Renal cortex interstitium (tissue), 11 donors: ENCODE measurements at regions not wholly inside any gene's neighbourhood (a gene's known extent, or its start where the extent isn't known, plus 50 kb on each side); places are given as distances from the start of the nearest gene placed in this dataset.

ENCODE experiments used
- DNase-seq, 11 donors: peaks; one replicate each; pipeline ENCODE4 v3.0.0-alpha.2; 2013; ENCODE audit warnings: low read depth in 9 of 11, low spot score in 4 of 11; ENCODE audit errors: extremely low read depth in 1 of 11

DNA sequence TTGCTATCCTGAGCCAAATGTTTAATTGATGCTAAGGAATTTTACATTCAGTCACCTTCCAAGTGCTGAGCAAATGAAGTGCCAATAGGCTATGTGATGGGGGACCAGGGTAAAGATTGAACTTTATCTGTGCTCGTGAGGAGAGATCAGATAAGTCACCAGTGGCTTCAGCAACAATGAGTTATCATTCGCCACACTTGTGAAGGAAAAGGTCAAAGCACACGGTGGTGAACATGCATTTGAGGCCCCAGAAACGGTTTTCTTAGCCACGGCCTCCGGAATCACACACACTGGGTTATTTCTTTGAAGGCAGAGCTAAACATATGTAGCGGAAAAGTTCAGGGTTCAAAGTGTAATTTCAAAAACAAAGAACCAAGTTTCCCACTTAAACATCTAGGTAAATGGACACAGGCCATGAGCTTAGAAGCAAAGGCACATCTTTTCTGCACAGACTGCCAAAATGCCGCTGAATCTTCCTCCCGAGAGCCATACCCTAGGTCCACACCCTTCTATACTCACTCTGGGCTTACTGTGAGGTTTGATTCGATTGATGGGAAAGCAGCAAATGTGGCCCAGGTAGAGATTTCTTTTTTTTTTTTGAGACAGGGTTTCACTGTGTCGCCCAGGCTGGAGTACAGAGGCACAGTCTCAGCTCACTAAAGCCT, 268.5 kb downstream of the SHQ1 start:
- DNase-seq = no peak

DNA sequence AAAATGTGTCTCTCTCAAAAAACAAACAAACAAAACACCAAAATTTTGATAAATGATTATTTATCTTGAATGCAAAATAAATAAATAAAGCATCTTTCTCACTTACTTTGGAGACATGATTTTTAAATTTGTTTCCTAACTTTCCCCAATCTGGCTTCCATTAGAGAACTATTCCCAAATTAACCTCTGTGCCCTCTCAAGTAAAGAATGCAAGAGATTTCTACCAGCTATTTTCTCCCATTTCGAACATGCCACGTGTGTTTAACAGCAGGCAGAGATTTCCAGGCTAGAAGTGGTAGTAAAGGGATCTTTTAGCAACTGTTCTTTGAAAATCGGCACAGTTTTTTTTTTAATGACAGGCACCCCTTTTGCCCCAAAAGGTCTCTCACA, 269.1 kb downstream of the SHQ1 start:
- DNase-seq = no peak

DNA sequence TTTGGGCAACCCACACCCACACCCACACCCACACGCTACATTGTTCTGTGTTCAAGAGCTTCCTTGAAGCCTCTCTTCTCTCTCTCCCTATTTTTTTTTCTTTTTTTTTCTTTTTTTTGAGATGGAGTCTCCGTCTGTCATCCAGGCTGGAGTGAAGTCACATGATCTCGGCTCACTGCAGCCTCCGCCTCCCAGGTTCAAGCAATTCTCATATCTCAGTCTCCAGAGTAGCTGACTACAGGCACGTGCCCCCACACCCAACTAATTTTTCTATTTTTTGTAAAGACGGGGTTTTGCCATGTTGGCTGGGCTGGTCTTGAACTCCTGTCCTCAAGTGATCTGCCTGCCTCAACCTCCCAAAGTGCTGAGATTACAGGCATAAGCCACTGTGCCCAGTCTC, 271.1 kb downstream of the SHQ1 start:
- no peak for DNase-seq

DNA sequence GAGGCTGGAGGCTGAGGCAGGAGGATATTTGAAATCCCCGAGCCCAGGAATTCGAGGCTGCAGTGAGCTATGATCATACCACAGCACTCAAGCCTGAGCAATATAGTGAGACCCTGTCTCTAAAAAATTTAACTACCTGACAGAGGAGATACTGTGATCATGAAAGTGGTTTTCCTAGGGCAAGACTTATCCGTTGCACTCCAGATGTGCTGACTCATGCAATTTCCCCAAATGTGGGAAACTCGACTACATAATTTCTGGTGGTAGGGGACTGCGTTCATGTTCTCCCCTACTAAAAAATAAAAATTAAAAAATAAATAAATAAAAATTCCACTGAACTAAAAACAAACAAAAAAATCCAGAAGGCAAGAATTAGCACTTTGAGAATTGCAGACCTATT, 271.7 kb downstream of the SHQ1 start:
- DNase-seq = no peak

DNA sequence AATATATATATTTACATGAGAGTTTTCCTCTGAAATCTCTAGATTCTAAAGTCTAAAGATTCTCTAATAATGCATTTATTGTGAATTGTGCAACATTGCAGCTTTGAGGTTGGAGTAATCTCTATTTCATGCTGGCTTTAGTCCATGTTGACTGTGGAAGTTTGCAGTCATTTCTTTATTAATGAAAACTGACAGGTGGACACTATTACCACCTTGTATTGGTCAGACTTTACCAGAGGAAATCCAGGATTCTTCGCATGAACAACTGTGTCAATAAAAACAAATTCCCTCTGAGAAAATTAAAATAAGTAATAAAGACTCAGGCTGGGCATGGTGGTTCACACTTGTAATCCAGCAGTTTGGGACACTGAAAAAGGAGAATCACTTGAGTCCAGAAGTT, 274.1 kb downstream of the SHQ1 start:
- no peak for DNase-seq

DNA sequence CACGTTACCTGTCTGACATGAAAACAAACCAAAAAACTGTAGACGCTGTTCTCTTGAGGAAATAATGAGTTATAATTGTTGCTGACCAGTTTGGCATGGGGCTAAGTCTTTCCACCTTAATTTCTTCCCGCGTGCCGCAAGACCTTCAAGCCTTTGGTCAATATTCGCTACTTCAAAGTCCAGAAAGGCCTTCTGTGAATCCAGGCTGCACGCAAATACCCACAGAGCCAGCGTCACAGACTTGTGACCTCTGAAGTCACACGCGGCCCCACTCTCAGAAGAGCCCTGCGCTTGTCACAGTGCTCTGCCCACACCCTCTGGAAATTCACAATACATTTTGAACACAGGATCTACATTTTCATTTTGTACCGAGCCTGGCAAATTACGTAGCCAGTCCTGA, 275.2 kb downstream of the SHQ1 start:
- DNase-seq = no peak

DNA sequence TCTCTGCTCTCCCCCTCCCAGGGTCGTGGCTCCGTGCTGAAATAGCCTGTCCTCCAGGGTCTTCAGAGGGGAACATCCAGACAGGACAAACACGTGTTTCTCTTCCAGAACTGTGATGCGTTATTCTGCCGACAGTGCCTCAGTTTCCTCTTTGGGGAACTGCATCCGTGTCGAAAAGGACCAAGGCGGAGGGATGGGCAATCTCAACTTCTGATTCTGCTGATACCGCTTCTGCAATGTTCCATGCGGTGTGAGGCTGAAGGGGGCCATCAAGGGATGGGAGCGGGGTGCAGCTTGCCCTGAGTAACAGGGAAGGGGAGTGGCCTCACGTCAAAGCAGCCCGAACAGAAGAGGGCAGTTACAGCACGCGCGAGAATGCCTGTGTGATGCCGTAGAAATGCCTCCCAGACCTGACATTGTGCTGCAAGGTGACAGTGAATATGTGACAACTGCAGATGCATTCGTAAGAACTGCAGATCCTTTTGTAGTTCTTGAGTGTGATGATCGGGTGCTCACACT, 275.7 kb downstream of the SHQ1 start:
- DNase-seq = no peak

DNA sequence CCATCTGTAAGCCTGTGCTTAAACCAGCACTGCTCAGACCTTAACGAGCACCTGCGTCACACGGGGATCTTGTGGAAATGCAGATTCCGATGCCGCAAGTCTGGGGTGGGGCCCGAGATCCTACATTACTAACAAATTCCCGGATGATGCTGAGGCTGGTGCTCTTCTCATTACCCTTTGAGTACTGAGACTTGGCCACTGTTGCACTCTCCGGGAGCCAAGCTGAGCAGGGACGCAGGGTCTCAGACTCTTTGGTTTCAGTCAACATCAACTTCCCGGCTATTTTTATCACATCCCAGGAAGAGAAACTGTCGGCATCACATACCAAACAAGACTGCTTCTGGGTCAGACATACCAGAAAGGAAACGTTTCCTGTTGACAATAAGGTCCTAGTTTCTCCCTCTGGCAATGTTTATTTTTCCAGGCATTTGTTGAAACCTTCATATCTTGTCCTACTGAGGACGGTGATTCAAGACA, 276.6 kb downstream of the SHQ1 start:
- no peak for DNase-seq

DNA sequence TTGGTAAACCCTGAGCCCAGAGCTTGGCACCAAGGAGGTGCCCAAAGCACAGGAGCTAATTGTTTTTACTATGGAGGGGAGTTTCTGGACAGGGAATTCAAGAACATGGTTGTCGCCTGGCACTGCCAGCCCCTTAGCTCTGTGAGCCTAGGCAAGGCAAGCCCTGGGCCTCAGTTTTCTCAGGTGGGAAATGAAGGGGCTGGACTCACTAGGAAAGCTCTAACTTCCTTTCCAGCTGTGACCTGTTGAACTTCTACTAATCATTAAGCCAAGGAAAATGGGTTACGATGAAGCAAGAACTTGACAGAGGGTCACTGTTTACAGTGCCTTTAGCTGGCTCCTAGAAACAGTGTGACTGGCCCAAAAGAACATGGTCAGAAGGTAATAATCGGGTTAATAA, 277.2 kb downstream of the SHQ1 start:
- no peak for DNase-seq

DNA sequence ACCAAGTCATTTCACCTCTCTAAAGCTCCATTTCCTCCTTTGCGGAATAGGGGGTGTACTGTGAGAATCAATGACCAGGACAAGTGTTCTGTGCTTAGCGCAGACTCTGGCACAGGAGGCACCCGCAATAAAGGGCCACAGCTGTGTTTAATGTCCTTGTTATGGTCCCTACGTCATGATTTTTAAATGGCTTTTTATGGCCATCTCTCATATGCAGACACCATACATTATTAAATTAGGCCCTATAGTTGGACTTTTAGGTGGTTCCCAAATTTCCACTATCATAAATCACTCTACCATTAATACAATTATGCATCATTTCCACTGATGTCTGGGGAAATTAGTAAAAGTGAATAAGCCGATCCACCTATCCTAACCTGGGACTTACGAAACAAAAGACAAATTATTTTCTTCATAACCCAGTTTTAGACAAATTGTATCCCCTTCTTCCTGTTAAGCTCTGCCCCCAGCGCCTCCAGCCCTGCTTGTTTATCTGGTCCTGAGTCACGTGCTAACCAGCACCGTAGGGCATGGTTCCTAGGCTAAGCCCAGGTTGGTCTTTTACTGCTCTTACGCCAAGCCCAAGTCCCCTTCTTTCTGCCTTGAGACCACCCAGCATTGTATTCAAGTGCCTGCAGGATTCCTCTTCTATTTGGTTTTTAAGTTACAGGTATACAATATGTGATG, 278.3 kb downstream of the SHQ1 start:
- no peak for DNase-seq

DNA sequence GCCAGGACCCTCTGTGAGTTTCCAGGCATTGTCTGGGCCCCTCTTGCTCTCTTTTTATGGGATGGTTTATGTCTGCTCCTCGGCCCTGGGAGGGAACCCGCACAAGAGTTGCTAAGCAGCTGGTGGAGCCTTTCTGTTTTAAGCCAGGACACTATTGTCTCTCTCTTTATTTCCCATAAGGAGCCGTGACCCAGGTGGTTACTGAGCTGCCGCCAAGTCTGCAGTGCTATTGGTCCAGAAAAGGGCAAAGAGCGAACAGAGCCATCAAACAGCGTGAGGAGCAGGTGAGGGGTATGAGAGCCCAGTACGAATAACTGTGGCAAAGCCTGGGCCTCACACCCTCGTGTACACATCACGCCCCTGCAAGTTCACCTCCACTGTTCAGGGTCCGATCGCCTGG, 280.2 kb downstream of the SHQ1 start:
- DNase-seq = no peak

DNA sequence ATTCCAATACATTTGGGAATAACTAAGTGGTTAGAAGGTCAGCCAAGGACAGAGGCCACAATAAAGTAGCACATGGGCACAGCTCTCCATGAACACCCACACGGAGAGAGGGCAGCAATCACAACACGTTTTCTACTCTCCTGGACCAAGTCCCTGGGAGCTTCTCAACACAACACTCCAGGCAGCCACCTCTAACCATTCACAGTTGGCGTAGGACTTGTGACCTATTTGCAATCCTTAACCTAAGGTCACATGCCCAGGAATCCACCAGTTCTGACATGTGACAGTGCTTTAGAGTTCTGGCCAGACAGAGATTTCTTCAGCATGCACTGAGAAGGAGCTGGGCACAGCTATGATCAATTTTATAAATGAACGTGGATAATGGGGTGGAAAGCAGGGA, 280.8 kb downstream of the SHQ1 start:
- no peak for DNase-seq

DNA sequence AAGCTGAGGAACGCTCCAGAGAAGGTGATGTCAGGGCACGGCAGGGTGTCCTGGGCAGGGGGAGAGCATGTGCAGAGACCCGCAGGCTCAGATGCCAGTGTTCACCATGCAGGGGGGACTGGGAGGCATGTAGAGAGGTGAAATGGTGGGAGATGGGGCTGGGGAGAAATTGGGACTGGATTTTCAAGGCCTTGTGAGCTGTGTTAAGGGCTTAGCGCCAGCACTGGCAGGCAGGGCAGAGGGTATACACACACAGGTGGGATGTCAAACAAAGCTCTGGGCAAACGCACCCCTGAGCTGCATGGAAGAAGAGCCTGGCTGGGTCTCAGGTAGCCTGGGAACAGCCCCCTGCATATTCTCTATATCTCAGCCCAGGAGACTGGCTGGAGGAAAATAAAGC, 282.7 kb downstream of the SHQ1 start:
- DNase-seq = no peak

DNA sequence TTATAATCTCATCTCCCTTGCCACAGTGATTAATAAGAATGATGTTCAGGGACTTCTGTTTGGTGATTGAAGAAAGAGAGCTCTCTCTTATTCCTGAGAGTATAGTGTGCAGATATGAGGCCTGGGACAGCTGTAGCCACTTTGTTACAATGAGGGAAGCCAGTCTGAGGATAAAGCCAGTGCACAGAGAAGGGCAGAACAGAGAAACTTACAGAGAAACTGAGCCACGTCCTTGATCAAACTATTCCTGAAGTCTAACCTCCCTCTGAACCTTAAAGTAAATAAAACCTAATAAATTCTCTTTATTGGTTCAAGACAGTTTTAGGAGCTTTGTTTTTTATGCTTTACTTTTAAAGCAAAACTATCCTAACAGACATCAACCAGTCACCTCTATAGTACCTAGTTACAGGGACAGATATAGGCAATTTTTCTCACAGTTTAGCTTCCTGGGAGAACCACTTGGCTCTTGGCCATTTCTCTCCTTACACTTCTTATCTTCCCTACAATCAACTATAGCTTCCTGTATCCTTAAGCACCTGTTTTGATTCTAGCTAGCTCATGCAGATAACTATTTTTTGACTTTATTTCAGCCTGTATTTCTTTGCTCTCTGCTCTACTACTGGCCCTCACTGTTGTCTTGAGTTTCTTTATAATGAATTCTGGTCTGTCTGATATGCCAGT, 284.4 kb downstream of the SHQ1 start:
- DNase-seq = no peak

DNA sequence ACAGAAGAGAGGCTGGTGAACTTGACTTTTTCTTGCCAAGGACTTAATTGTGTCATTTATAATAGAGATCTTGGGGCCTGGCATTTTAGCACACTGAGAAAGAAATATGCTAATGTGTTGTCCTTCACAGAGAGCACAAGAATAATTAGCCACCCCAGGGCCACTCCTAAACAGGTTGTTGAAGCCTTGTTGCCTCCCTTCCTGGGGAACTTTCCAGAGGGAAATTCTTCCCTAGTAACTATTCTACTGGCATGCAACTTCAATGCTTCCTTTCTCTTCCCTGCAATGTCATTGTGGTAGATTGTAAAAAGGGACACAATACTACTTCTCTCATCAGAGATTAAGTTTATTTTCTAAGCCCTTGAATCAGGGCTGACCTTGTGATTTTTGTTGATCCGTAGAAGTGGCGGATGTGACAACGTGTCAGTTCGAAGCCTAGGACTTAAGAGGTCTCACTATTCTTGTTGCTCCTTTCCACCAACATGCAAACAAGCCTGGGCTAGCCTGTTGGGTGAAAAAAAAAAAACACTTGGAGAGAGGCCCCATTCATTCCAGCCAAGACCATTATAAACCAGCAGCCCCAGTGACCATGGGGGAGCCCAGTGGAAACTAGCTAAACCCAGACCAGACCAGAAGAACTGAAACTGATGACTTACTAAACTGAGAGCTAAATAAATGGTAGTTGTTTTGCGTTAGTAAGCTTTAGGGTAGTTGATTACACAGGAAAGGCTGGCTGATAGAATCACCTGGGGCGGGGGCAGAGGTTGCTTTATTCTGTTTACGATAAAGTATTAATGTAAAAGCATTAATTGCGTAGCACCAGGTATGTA, 287.2 kb downstream of the SHQ1 start:
- no peak for DNase-seq

DNA sequence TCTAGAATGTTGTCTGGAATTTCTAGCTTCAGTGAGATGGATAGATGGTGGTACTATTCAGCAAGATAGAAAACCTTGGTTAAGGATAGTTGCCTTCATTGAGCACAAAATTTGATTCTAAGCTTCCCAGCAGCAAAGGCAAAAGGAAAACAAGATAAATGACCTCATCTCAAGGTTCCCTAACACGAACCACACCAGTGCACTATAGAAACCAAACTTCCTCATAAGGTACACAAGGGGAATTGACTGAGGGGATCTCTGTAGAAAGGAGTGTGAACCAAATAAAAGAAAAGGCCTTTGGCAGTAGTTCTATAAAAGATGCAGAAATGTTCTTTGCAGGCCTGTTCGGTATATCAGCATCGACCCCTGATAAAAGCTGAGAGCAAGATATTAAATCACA, 288.9 kb downstream of the SHQ1 start:
- no peak for DNase-seq

DNA sequence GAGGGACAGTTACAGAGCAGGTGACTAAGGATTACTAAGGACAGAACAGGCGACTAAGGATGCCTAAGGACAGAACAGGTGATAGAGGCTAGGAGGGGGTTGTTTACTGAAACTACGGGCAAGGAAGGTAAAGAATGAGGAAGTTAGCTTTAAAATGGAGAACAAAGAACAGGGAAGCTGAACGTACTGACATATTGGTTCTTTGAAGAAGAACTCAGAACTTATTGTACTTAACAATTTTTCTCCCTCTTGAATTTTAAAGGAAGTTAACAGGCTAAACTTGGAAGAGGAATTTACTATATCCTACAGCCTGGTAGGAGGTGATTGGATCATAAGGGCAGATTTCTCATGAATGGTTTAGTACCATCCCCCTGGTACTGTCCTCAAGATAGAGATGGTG, 290.2 kb downstream of the SHQ1 start:
- no peak for DNase-seq

DNA sequence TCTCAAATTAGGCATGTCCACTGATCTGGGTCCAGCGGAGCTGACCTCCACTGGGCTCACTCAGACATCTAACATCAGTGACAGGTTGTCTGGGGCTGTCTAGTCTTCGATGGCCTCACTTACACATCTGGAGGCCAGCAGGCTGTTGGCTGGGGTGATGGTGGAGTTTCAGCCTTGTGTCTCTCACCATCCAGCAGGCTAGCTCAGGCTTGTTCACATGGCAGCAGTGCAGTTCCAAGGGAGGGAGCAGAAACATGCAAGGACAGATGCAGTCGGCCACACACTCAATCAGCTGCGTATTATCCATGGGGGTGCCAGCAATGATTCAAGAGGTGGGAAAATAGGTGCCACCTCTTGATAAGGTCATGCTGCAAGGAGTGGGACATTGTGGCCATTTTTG, 292.5 kb downstream of the SHQ1 start:
- DNase-seq = no peak

DNA sequence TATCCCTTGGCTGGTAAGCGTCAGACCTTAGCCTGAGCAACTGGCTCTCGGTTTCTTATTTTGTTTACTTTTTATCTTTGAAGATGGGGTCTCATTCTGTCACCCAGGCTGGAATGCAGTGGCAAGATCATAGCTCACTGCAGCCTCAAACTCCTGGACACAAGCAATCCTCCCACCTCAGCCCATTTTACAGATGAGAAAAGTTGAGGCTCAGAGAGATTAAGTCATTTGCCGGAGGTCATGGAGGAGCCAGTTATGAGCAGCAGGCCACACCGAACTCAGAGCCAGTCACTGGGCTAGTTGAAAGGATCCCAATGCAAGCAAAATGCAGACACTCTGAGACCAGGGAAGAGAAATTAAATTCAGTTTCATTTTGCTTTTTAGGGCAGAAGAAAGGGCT, 293.6 kb downstream of the SHQ1 start:
- DNase-seq = no peak

DNA sequence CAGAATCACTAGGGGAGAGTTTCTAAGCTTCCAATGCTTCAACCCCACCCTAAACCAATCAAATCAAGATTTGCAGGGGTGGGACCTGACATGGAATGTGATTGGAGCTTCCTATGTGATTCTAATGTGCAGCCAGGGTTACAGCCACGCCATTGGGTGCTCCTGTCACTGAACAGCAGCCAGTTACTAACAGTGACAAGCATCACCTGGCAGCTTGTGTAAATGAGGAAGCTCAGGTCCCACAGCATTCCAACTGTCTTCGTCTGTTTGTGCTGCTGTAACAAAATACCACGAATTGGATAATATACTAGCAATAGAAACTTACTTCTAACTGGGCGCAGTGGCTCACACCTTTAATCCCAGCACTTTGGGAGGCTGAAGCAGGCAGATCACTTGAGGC, 294.9 kb downstream of the SHQ1 start:
- DNase-seq = no peak
